Neuronal stem cell (in vitro differentiated cells): ENCODE measurements at regions not wholly inside any gene's neighbourhood (a gene's known extent, or its start where the extent isn't known, plus 50 kb on each side); places are given as distances from the start of the nearest gene placed in this dataset.

ENCODE experiments used
- DNase-seq: peaks from one replicate; pipeline ENCODE4 v3.0.0-alpha.2; 2013; ENCODE audit warnings: low spot score
- H2AFZ ChIP-seq: one replicate; pipeline ENCODE4 v1.6.1; 2013; ENCODE audit warnings: mild to moderate bottlenecking, low read length, inconsistent platforms
- H2AK5ac ChIP-seq: 2 replicates; pipeline ENCODE4 v1.6.1; 2013; ENCODE audit warnings: low read depth, mild to moderate bottlenecking, inconsistent platforms, low read length, moderate library complexity, mixed read lengths
- H2BK120ac ChIP-seq: 2 replicates; pipeline ENCODE4 v1.6.1; 2013; ENCODE audit warnings: low read depth, mild to moderate bottlenecking, inconsistent platforms, low read length, moderate library complexity, mixed read lengths
- H2BK12ac ChIP-seq: one replicate; pipeline ENCODE4 v1.6.1; 2013; ENCODE audit warnings: low read length, inconsistent platforms
- H2BK15ac ChIP-seq: 2 replicates; pipeline ENCODE4 v1.6.1; 2013; ENCODE audit warnings: mild to moderate bottlenecking, low read length, inconsistent platforms, mixed read lengths
- H2BK5ac ChIP-seq: one replicate; pipeline ENCODE4 v1.6.1; 2013; ENCODE audit warnings: inconsistent platforms, mild to moderate bottlenecking, low read length, moderate library complexity
- H3K14ac ChIP-seq: one replicate; pipeline ENCODE4 v1.6.1; 2013; ENCODE audit warnings: low read length, inconsistent platforms
- H3K18ac ChIP-seq: 2 replicates; pipeline ENCODE4 v1.6.1; 2013; ENCODE audit warnings: low read length, inconsistent platforms
- H3K23ac ChIP-seq: 2 replicates; pipeline ENCODE4 v1.6.1; 2013; ENCODE audit warnings: low read depth, mild to moderate bottlenecking, mixed read lengths, low read length, inconsistent platforms; ENCODE audit not compliant: poor library complexity
- H3K27ac ChIP-seq: replicated peaks from 3 replicates; pipeline ENCODE4 v1.5.1; 2013; ENCODE audit warnings: low read length, inconsistent platforms
- H3K27me3 ChIP-seq, 3 experiments: 2 replicates each; pipeline ENCODE4 v1.6.1; 2013; ENCODE audit warnings: low read length in 3 of 3, mild to moderate bottlenecking in 2 of 3, inconsistent platforms in 1 of 3, low read depth in 1 of 3, mixed read lengths in 1 of 3, moderate library complexity in 1 of 3; ENCODE audit not compliant: control insufficient read depth in 3 of 3, insufficient read depth in 3 of 3
- H3K36me3 ChIP-seq, 2 donors: replicated peaks in 1 of 2; 2 replicates each; pipeline ENCODE4 v1.6.1; 2013; ENCODE audit warnings: low read length in 2 of 2; ENCODE audit not compliant: control insufficient read depth in 2 of 2, insufficient read depth in 2 of 2
- H3K4ac ChIP-seq: 2 replicates; pipeline ENCODE4 v1.6.1; 2013; ENCODE audit warnings: inconsistent platforms, mild to moderate bottlenecking, low read length, moderate library complexity
- H3K4me1 ChIP-seq, 2 donors: 1 replicate in 1 of 2; 2 replicates in 1 of 2; pipeline ENCODE4 v1.6.1; 2013; ENCODE audit warnings: low read length in 2 of 2, low read depth in 1 of 2; ENCODE audit not compliant: control insufficient read depth in 2 of 2, insufficient read depth in 1 of 2
- H3K4me2 ChIP-seq: one replicate; pipeline ENCODE4 v1.6.1; 2013; ENCODE audit warnings: mild to moderate bottlenecking, low read length, inconsistent platforms; ENCODE audit not compliant: insufficient read depth, poor library complexity, severe bottlenecking
- H3K4me3 ChIP-seq, 2 donors: 2 replicates each; pipeline ENCODE4 v1.5.1; 2013; ENCODE audit warnings: low read length in 2 of 2, mild to moderate bottlenecking in 2 of 2, inconsistent platforms in 1 of 2, moderate library complexity in 1 of 2
- H3K79me1 ChIP-seq: one replicate; pipeline ENCODE4 v1.6.1; 2013; ENCODE audit warnings: low read depth, mild to moderate bottlenecking, inconsistent platforms, low read length, moderate library complexity
- H3K9ac ChIP-seq: one replicate; pipeline ENCODE4 v1.6.1; 2013; ENCODE audit warnings: mild to moderate bottlenecking, low read depth, low read length, inconsistent platforms; ENCODE audit not compliant: poor library complexity
- H3K9me3 ChIP-seq, 2 donors: replicated peaks in 1 of 2; 2 replicates each; pipeline versions ENCODE3 to v1.6.1; 2013; ENCODE audit warnings: low read length in 2 of 2, mild to moderate bottlenecking in 2 of 2, inconsistent platforms in 1 of 2, low read depth in 1 of 2, mixed read lengths in 1 of 2, moderate library complexity in 1 of 2; ENCODE audit not compliant: control insufficient read depth in 2 of 2, insufficient read depth in 1 of 2
- H4K8ac ChIP-seq: one replicate; pipeline ENCODE4 v1.6.1; 2013; ENCODE audit warnings: low read depth, mild to moderate bottlenecking, inconsistent platforms, low read length, moderate library complexity
- H4K91ac ChIP-seq: one replicate; pipeline ENCODE4 v1.6.1; 2013; ENCODE audit warnings: low read length, low read depth, mild to moderate bottlenecking, inconsistent platforms; ENCODE audit not compliant: poor library complexity
- WGBS, 2 donors: extraction: QIAGEN DNeasy Blood & Tissue Kit; methylation state at CpG; one replicate each; pipeline ENCODE4 v1.1.7; 2013; ENCODE audit warnings: missing lambda C conversion rate in 2 of 2, mixed read lengths in 1 of 2; ENCODE audit not compliant: insufficient read length in 2 of 2, insufficient replicate concordance in 1 of 2; ENCODE audit errors: extremely low coverage in 2 of 2; 5-methylcytosine and 5-hydroxymethylcytosine counted together

GRCh38 chr7:108662783-108663362 is 93.2 kb downstream of the DNAJB9 start:
- Histone ChIP-seq H3K18ac (no peak overlapping the region), H3K36me3 (no peaks in the 10 kb centered on the region), H3K9ac (no peak overlapping the region), H3K27ac (no peak overlapping the region), H3K27me3 (no peaks in the 10 kb centered on the region), H2BK120ac (no peak overlapping the region), H3K14ac (no peak overlapping the region), H3K4ac (no peak overlapping the region), H2BK12ac (no peak overlapping the region), H3K4me2 (no peak overlapping the region), H2BK15ac (no peak overlapping the region), H4K91ac (no peak overlapping the region), H3K79me1 (no peaks in the 10 kb centered on the region), H4K8ac (no peak overlapping the region), H2AK5ac (no peak overlapping the region), H3K9me3 (no peaks in the 10 kb centered on the region), H3K4me1 (peaks cover 0 to 2% of the 10 kb centered on the region in 2 donors), H3K23ac (no peak overlapping the region), H3K4me3 (no peak overlapping the region), H2BK5ac (no peak overlapping the region), H2AFZ (no peak overlapping the region)
- no CpG with 5 or more reads among the region's 4 CpGs for WGBS, 2 donors
- no peak for DNase-seq

GRCh38 chr7:108663701-108664100 is 94.0 kb downstream of the DNAJB9 start:
- H2BK12ac ChIP-seq: no peak overlapping the region
- no peak overlapping the region for H2BK5ac ChIP-seq
- no peak overlapping the region for H3K4ac ChIP-seq
- no peak overlapping the region for H3K27ac ChIP-seq
- no peak overlapping the region for H3K4me2 ChIP-seq
- no peak overlapping the region for H3K14ac ChIP-seq
- peaks cover 0 to 2% of the 10 kb centered on the region in 2 donors for H3K4me1 ChIP-seq
- no peaks in the 10 kb centered on the region for H3K9me3 ChIP-seq
- H2AFZ ChIP-seq: no peak overlapping the region
- H3K36me3 ChIP-seq: no peaks in the 10 kb centered on the region
- H2AK5ac ChIP-seq: no peak overlapping the region
- H2BK120ac ChIP-seq: no peak overlapping the region
- H3K27me3 ChIP-seq: no peaks in the 10 kb centered on the region
- DNase-seq: no peak
- no peak overlapping the region for H4K8ac ChIP-seq
- no peak overlapping the region for H3K23ac ChIP-seq
- no peaks in the 10 kb centered on the region for H3K79me1 ChIP-seq
- no CpG with 5 or more reads among the region's 3 CpGs for WGBS, 2 donors
- no peak overlapping the region for H3K4me3 ChIP-seq
- H2BK15ac ChIP-seq: no peak overlapping the region
- H3K18ac ChIP-seq: no peak overlapping the region
- no peak overlapping the region for H4K91ac ChIP-seq
- no peak overlapping the region for H3K9ac ChIP-seq

- DNase-seq: no peak
- Histone ChIP-seq H3K36me3 (no peaks in the 10 kb centered on the region), H3K4me3 (no peak overlapping the region), H2AFZ (no peak overlapping the region), H3K27me3 (no peaks in the 10 kb centered on the region), H3K14ac (no peak overlapping the region), H3K23ac (no peak overlapping the region), H3K27ac (no peak overlapping the region), H3K9ac (no peak overlapping the region), H3K4ac (no peak overlapping the region), H2BK5ac (no peak overlapping the region), H3K79me1 (no peaks in the 10 kb centered on the region), H2AK5ac (no peak overlapping the region), H4K8ac (no peak overlapping the region), H3K18ac (no peak overlapping the region), H2BK15ac (no peak overlapping the region), H4K91ac (no peak overlapping the region), H2BK12ac (no peak overlapping the region), H2BK120ac (no peak overlapping the region), H3K9me3 (peaks cover 0 to 8% of the 10 kb centered on the region in 2 donors), H3K4me2 (no peak overlapping the region), H3K4me1 (peaks cover 0 to 2% of the 10 kb centered on the region in 2 donors)
- no CpG with 5 or more reads among the region's 2 CpGs for WGBS, 2 donors
Observed at GRCh38 chr7:108667216-108667615, 97.5 kb downstream of the DNAJB9 start.

- H2BK120ac ChIP-seq: no peak overlapping the region
- no peak overlapping the region for H3K14ac ChIP-seq
- no peaks in the 10 kb centered on the region for H3K4me1 ChIP-seq
- no peak overlapping the region for H3K4me2 ChIP-seq
- H3K4me3 ChIP-seq: no peak overlapping the region
- H3K18ac ChIP-seq: no peak overlapping the region
- H3K9me3 ChIP-seq: peaks cover 0 to 8% of the 10 kb centered on the region in 2 donors
- H3K27me3 ChIP-seq: no peaks in the 10 kb centered on the region
- no peaks in the 10 kb centered on the region for H3K36me3 ChIP-seq
- H2AFZ ChIP-seq: no peak overlapping the region
- no peak overlapping the region for H3K4ac ChIP-seq
- H3K27ac ChIP-seq: no peak overlapping the region
- H3K9ac ChIP-seq: no peak overlapping the region
- no peak overlapping the region for H4K8ac ChIP-seq
- H3K79me1 ChIP-seq: no peaks in the 10 kb centered on the region
- H4K91ac ChIP-seq: no peak overlapping the region
- no peak overlapping the region for H2BK12ac ChIP-seq
- H2BK5ac ChIP-seq: no peak overlapping the region
- DNase-seq: no peak
- H2AK5ac ChIP-seq: no peak overlapping the region
- H3K23ac ChIP-seq: no peak overlapping the region
- no peak overlapping the region for H2BK15ac ChIP-seq
Observed at GRCh38 chr7:108669958-108670357, 100.3 kb downstream of the DNAJB9 start.
